Activated CD8-positive, alpha-beta memory T cell treated with anti-CD3 and anti-CD28 coated beads for 1 hour (primary cell): ENCODE measurements at regions not wholly inside any gene's neighbourhood (a gene's known extent, or its start where the extent isn't known, plus 50 kb on each side); places are given as distances from the start of the nearest gene placed in this dataset.
"Not testable (repeated sequence)": the region's sequence is repeated elsewhere in the genome, so short reads cannot be mapped to it uniquely, and the experiment has no call there.

Experiments used
- DNase-seq, 2 donors: peaks; one replicate each; pipeline ENCODE4 v3.0.0-alpha.2; 2020; ENCODE audit warnings: low read depth in 1 of 2; ENCODE audit errors: extremely low read depth in 1 of 2

DNA sequence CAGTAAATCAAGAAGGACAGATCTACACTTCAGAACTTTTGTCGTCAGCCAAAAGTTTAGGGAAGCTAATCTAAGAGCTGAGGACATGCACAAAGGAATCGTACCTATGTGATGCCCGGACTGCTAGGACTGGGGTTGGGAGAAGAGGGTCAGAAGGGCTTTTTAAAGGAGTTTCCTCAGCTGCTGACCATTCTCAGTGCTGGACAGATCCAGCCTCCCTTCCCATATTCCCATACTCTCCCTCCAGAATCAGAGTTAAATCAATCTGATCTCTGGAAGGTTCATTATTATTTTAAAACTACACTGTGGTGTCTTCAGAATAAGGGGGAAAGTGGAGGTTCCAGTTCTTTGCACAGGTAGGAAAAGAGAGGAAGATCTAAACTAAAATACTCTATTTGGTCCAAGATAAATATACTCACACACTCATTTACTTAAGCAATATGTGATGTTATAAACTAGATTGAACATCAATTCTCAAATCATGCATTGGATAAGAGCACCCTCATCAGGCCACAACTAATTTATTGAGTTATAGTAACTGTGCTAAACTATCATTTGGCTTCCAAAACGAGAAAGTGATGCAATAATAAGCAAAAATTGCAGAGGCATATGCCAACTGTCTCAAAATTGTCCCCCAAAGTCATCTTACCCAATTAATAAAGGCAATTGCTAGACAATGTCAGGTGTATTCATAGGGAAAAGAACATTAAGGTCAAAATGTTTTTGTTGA lies 124.7 kb downstream of the HNRNPD start:
- no peak for DNase-seq

DNA sequence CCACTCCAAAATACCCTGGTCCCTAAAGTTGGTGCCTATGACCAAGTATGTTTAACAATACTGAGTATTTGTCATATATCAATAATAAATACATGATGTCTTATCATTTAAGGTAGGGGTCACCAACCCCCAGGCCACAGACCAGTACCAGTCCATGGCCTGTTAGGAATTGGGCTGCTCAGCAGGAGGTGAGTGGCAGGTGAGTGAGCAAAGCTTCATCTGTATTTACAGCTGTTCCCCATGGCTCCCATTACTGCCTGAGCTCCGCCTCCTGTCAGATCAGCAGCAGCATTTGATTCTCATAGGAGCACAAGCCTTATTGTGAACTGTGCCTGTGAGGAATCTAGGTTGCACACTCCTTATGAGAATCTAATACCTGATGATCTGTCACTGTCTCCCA lies 126.2 kb downstream of the HNRNPD start:
- no peak for DNase-seq

DNA sequence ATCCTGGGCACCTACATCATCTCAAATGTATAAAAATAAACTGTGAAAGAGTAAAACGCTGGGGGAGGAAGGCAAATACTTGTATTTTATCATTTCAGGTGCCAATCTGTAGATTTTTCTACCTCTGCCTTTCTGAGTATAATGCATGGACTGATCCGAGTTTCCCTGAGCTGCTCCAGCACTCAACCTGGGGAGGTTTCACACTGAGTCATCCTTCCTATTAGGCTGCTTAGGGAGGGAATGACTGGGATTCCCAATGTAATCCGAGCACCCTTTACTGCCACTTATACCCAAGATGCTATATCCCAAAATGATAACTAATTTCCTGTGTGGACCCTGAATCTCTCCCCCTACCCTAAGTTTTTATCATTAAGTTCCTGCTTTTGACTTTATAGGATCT lies 126.6 kb downstream of the HNRNPD start:
- no peak for DNase-seq

DNA sequence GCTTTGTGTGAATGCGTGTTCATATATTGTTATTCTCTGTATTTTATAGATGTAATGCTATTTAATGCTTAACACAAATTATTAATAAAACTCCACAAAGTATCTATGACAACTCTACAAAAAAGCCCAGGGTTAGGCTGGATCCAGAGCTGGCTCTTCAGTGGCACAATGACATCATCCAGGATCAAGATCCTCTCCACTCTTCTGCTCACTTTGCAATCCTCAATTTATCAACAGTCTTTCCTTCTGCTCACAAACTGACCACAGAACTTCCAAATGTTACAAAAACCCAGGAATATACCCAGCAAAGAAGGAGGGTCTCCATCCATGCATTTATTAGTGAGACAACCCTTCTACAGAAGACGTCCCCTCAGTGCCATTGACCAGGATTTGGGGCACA lies 132.3 kb downstream of the HNRNPD start:
- DNase-seq: no peak

DNA sequence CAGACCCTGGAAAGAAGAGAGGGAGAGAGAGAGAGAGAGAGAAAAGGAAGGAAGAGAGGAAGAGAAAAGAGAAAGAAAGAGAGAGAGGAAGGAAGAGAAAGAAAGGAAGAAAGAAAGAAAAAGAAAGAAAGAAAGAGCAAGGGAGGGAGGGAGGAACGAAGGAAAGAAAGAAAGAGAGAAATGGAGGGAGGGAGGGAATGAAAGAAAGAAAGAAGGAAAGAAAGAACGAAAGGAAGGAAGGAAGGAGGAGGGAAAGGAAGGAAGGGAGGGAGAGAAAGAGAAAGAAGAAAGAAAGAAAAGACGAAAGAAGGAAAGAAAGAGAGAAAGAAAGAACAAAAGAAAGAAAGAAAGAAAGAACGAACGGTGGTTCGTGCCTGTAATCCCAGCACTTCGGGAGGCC lies 133.4 kb downstream of the HNRNPD start:
- no peak for DNase-seq

DNA sequence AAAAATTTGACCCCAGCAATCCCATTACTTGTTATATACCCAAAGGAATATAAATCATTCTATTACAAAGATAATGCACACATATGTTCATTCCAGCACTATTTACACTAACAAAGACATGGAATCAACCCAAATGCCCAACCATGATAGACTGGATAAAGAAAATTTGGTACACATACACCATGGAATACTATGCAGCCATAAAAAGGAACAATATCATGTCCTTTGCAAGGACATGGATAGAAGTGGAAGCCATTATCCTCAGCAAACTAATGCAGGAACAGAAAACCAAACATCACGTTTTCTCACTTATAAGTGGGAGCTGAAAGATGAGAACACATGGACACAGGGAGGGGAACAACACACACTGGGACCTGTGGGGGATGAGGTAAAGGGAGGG lies 136.6 kb downstream of the HNRNPD start:
- DNase-seq: not testable (repeated sequence)

DNA sequence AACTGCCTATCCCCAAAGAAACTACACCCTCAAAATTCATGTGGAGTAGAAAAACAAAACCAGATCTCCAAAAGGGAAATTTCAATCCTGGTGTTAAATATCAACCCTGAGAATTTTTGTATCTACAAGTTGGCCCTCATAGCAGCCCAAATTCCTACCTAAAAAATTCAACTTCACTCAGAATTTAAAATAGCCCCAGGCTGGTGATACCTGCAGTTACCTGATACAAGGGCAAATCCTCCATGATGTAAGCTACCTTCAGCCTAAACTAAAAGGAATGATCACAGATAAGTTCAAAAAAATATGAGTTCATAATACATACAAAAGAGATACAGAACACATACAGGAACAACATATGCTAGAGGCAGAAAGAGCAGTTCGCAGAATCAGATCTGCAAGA lies 138.4 kb downstream of the HNRNPD start:
- DNase-seq: no peak

DNA sequence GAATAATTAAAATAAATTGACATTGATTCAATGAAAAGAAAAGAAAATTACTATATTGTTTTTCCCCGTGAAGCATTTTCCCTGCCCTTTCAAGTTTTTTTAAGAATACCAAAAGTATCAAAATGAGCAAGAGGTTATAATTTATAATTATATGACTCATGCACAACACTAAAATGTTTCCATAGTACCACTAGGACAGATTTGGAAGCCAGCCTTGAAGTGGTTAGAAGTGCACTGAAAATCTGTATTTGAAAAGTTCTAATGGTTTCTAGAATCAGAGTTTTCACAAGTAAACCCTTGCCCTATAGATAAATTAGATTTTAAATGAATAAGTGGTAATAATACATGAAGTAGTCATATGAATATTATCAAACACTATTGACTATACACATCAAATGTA lies 140.9 kb downstream of the HNRNPD start:
- no peak for DNase-seq

DNA sequence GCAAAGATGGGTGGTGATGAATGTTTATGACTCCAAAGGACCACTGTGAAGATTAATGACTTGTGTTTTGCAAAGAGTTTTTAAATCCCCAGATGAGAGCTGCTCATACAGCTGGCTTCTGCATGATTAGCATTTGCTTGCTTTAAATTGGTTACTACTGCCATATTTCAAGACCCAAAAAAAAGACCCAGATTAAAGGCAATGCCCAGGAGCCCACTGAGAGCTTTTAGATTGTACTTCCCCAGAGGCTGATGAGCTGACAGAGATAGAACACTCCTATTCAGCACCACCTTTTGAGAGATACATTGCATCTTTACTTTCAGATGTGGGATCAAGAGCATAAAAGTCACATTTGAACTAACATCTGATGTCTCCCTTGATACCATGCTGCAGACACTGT lies 142.0 kb downstream of the HNRNPD start:
- no peak for DNase-seq

DNA sequence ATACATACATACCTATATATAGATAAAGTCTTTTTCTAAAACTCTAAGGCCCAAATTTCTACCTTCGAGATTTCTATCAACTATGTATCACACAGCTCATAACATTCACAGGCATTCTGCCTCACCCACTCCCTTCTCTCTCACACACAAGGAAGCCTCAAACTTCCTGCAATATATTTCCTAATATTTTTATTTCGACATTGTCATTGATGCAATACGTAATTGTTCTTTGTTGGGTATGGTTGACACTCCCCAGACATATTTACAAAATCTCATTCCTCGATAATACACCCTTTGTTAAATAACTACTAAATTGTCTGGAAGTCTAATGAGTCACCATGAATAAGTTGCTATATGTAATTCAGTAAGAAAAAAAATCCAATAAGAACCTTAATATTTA lies 143.5 kb downstream of the HNRNPD start:
- no peak for DNase-seq

DNA sequence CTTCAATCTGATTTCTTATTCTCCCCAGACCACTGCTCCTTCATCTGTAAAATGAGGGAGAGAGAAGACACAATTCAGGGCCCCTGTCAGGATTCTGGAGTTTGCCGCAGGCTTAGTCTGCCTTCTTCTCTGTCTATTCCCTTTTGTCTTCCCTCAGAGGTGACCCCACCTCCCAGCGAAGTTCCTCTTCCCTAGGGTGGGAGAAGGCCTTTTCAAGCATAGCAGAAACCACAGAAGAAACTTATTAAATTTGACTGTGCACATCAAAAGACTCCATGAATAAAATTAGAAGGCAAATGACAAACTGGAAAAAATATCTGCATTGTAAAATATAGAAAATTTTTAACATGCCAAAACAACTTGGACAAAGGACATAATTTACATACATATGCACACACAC lies 148.8 kb downstream of the HNRNPD start:
- no peak for DNase-seq

DNA sequence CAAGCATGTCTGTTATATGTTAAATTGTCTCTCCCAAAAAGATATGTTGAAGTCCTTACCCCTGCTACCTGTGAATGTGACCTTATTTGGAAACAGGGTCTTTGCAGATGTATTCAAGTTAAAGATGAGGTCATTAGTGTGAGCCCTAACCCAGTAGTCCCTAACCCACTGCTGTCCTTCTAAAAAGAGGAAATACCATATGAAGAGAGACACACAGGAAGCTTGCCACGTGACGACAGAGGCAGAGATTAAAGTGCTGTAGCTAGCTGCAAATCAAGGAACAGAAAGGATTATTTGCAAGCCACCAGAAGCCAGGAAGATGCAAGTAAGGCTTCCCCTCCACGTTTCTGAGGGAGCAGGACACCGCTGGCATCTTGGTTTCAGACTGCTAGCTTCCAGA lies 150.1 kb downstream of the HNRNPD start:
- no peak for DNase-seq

DNA sequence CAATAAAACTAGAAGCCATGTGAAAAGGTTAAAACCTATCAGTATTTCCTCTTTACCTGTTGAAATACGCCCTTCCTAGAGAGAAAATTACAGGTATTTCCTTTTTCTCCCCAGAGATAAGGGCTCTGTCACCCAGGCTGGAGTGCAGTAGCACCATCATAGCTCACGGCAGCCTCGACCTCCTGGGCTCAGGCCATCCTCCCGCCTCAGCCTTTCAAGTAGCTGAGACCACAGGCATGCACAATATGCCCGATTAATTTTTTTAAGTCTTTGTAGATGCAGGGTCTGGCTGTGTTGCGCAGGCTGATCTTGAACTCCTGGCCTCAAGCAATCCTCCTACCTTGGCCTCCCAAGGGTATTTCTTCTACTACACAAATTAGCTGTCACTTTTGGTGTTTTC lies 154.4 kb downstream of the HNRNPD start:
- no peak for DNase-seq

DNA sequence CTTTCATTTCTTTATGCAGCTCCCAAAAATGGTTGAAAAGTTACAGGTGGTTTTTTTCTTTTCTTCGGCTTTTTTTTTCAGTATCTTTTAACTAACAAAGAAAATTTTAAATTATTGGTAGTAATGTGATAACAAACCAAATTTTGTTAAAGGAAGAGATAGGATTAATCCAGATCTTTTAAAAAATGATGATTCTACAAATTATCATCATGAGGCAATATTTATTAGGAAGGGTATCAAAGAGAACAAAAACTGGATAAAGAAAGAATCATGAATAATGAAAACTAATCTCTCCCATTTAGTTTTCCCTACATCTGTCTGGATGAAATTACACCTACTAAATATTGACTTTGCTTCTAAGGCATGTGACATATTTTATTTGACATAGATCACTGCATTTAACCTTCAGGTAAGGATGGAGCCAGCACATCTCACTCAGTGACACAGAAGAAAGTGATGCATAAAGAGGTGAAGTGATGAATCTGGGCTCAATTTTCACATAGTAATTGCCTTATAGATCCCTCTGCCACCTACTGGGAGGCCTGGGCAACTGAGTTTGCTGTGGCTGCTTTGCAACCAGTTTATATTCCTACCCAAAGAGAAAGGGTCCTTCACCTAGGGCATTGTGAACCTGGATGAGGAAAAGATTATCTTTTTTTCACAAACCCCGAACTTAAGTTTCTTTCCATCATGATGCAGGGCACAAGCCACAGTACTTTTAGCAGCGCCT lies 155.6 kb downstream of the HNRNPD start:
- no peak for DNase-seq

DNA sequence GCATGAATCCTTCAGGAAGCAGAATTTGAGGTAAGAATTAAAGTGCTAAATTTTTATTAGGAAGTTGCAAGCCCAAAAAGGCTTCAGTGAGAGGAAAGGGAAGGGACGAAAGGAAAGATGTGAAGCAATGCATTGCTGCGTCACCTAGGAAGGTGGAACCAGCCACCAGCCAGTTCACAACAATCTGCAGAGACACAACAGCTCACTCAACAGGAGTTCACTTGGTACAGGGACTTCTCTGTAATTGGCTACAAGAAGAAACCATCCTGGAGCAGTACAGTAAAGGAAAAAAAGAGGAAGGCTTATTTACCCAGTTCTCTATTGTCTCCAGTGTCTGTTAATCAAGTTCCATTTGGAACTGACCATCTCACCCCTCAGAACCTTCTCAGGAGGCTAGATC lies 157.6 kb downstream of the HNRNPD start:
- no peak for DNase-seq

DNA sequence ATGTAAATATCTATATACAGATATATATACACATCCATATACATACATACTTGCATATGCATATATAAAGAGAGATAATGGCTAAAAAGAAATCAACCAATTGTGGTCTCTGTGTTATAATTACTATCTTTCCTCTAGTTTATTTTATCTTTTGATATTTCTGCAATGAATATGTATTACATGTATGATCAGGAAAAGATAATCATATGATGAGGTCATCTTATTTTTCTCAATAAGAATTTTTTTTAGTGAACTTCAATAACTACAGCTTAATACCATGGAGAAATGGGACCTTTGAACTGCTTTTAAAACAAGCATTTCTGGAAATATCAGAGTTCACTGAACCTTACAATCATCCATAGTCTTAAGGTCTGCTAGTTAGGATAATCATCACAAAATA lies 158.0 kb downstream of the HNRNPD start:
- no peak for DNase-seq

DNA sequence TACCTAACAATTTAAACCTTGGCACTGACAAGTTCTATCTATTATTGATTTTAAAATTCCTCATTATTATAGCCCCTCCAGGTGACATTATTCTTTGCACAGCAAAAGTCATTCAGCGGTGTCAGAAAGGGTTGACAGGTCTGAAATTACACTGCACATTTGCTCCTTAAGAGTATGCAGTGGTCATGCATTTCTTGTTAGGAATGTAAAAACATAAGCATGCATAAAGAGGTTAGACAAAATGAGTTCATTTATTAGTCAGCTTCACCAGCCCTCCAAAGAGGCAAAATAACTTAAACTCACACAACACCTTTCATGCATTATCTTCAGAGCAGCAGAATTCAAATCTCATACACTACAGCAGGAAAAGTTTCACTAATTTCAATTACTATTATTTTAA lies 158.8 kb downstream of the HNRNPD start:
- DNase-seq: no peak

DNA sequence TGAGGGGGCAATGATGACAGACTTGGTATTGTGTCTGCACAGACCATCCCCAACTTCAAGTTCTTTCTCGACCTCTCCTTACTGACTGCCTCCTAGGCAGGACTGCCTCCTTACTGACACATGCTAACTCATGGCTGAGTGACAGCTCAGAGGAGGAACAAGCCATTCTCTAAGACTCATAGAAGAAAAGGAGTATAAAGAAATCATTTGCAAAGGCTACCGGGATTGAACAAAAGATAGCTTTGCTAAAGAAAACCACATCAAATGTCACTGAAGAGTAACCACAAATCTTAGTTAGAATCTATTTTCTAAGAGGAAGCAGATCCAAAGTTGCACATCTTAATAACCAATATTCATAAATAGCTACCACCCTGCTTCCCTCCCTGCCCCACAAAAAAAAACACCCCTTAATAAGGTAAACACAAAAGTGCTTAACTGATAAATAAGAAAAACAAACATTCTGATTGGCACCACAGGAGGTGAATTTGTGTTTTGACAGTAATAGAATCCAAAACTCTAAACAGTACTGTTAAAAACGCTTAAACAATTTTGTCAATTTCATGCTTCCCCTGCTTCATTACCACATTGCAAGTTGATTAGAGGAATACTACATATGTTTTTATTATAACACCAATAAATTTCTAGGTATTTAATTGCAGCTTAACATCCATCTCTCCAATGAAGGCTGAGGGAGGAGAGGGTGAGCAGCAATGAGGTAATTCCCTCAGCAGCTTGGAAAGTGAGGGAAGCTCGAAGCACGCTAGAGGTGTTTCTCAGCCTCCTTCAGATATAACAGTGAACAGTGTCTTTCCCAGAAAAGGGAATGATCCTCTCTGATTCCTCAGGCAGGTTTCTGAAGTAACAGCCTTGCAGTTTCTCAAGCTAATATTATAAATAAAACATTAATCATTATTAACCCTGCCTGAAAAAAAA lies 160.0 kb downstream of the HNRNPD start:
- no peak for DNase-seq

DNA sequence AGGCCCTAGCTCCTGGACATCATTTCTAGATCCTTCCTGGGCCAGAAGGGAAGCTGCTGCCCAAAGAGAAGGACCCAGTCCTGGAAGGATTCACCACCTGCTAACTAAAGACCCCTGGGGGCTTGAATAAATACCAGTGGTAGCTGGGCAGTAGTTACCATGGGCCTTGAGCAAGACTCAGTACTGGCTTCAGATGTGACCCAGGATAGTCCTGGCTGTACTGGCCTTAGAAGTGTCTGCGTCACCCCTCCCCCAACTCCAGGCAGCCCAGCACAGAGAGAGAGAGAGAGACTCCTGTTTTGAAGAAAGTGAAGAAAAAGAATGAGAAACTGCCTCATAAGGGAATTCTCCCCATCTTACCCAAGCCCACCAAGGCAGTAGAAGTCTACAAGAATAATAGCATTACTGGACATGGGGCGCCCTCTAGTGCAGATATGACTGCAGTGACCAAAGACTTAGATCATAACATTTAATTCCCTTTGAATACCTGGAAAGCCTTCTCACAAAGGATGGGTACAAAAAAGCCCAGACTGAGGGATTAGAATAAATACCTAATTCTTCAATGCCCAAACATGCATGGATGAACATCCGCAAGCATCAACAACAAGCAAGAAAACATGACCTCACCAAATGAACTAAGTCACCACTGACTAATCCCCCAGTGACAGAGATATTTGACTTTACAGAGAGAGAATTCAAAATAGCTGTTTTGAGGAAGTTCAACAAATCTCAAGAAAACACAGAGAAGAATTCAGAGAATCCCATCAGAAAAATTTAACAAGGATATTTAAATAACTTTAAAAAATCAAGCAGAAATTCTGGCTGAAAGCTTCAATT lies 171.8 kb downstream of the HNRNPD start:
- DNase-seq: peak in 1 of 2 donors; percentile 11

DNA sequence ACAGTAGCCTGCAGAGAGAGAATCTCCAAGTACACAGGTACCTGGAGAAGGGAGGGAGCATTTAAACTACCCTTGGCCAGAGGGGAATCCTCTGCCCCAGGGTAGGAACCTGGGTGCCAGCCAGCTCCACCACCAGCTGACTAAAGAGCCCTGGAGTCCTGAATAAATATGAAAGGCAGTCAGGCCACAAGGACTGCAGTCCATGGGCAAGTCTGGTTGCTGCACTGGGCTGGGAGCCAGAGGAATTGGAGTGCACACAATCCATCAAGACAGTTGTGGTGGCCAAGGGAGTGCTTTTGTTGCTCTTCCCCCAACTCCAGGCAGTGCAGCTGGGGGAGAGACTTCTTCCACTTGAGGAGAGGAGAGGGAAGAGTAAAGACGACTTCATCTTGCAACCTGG lies 172.5 kb downstream of the HNRNPD start:
- DNase-seq: no peak

DNA sequence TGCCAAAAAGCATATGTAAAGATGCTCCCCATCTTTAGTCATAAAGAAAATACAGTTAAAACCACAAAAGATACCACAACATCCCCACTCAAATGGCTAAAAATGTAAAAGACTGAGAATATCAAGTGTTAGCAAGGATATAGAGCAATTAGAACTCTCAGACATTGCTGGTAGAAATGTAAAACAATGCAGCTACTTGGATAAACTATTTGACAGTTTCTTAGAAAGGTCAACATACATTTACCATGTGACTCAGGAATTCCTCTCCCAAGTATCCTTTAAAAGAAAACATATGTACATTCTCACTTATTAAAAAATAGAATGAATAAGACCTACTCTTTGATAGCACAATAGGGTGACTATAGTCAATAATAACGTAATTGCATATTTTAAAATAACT lies 173.7 kb downstream of the HNRNPD start:
- no peak for DNase-seq
